GM06990 (cell line): ENCODE measurements at regions not wholly inside any gene's neighbourhood (a gene's known extent, or its start where the extent isn't known, plus 50 kb on each side); places are given as distances from the start of the nearest gene placed in this dataset.
A peak's percentile ranks its signal among the peaks of the same experiment; 100 is the strongest.

Source experiments
- DNase-seq: peaks from one replicate; pipeline ENCODE4 v3.0.0-alpha.2; 2011; ENCODE audit not compliant: insufficient read length; ENCODE audit errors: extremely low read depth
- H3K27me3 ChIP-seq: replicated peaks from 2 replicates; pipeline ENCODE4 v1.6.0; 2011; ENCODE audit warnings: low read length; ENCODE audit not compliant: control insufficient read depth, insufficient read depth
- H3K36me3 ChIP-seq: 2 replicates; pipeline ENCODE4 v1.5.1; 2011; ENCODE audit warnings: low read length; ENCODE audit not compliant: control insufficient read depth, insufficient read depth
- H3K4me3 ChIP-seq: replicated peaks from 2 replicates; pipeline ENCODE4 v1.5.1; 2011; ENCODE audit warnings: low read depth, mild to moderate bottlenecking, control low read depth, low read length
- CTCF ChIP-seq: IDR thresholded peaks from 2 replicates; pipeline ENCODE4 v1.5.1; 2011; ENCODE audit warnings: low read length, control low read depth, mild to moderate bottlenecking, inconsistent platforms; ENCODE audit not compliant: insufficient read depth, poor library complexity, severe bottlenecking

DNA sequence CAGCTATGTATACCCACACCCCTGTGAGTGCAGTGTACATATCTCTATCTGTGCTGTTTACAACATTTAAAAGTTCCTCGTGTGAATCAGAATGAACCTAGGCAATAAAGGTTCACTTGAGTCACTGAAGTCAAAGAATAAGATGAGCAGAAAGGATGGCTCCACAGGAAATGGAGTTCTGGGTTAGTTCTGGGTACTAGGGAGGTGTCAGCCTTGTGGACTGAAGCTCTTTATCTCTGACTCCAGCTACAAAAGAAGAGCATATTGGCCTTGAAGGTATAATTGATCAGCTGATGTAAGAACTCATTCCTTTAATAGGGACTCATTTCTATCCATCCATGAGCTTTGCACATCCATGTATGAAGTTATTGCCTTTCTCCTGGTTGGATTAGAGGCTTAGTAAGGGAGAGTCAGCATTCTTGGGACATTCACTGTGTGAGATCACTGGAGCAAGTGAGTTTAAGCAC is 73.9 kb upstream of the BACH2 start:
- no peaks in the 10 kb centered on the region for H3K36me3 ChIP-seq
- TF ChIP-seq CTCF = no peak
- no peaks in the 10 kb centered on the region for H3K27me3 ChIP-seq
- no peak overlapping the region for H3K4me3 ChIP-seq
- no peak for DNase-seq

DNA sequence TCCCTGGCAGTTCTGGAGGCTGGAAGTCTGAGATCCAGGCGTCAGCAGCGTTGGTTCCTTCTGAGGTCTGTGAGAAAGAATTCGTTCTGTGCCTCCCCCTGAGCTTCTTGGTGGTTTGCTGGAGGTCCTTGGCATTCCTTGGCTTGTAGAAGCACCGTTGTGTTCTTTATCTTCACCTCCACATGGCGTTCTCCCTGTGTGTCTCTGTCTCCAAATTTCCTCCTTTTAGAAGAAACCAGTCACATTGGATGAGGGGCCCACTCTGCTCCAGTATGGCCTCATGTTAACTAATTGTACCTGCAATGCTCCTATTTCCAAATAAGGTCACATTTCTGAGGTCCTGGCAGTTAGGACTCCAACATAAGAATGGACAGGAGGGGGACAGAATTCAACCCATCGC is 73.0 kb upstream of the BACH2 start:
- Histone ChIP-seq H3K4me3 (no peak overlapping the region), H3K36me3 (no peaks in the 10 kb centered on the region), H3K27me3 (no peaks in the 10 kb centered on the region)
- DNase-seq = no peak
- no peak for TF ChIP-seq CTCF

DNA sequence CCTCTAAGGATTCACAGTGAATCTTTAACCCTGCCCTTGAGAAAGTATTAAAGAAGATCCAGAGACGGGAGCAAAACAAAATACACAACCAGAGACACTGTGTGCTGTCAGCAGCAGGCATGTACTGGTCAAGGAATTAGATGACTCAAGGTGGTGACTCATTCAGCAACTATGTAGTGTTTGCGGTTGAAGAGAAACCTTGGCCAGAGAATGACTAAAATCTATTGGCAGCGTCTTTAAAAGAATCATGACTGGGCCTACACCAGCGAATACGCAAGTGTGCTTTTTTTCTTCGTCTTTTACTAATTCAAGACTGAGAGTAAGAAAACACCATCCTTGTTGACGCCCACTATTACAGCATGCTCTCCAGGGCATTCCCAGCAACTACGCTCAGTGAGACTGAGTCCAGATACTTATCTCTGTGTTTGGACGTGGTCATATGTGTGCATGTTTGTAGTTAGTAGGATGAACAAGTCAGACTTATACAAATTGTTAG is 72.4 kb upstream of the BACH2 start:
- no peak for TF ChIP-seq CTCF

DNA sequence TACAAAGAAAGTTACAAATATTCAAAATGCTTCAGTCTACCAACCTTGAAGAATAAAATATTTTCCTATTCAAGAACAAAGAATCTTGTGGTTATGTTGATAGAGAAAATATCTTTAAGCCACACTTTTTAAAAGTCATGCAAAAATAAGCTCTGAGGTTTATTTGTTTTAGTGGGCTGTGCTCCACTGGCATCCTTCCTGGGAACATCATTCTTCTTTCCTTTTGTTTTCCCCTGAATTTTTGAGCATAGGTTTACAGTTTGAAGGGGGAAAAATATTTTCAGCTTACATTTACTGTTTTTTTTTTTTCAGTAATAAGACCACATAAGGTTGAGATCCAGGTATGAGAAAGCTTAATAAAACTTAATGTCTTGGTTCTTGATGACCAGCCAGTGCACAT is 72.0 kb upstream of the BACH2 start:
- DNase-seq = no peak
- H3K27me3 ChIP-seq = 0 out of 2 replicates have a peak, but pooled peaks cover 1% of the 10 kb centered on the region
- H3K36me3 ChIP-seq = no peaks in the 10 kb centered on the region
- H3K4me3 ChIP-seq = no peak overlapping the region
- no peak for TF ChIP-seq CTCF

More for the DNA sequence above, 72.4 kb upstream of the BACH2 start:
- H3K4me3 ChIP-seq = no peak overlapping the region
- DNase-seq = peak; percentile 69
- no peaks in the 10 kb centered on the region for H3K36me3 ChIP-seq
- H3K27me3 ChIP-seq = 0 out of 2 replicates have a peak, but pooled peaks cover 1% of the 10 kb centered on the region

DNA sequence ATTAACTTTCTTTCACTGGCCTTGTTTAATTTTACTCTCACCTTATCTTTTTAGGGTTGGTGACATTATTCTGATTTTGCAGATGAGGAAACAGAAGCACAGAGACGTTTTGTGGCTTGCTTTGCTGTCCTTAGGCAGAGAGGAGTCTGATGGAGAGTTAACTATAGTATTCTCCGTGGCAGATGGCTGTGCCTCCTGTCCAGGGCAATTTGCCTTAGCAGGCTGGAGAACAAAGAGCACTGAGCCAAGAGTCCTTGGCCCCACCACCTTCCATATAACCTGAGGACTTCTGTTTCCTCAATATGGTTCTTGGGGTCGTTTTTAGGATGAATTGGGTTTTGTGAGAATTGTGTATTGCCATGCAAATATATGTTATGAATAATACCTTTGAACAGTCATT is 71.4 kb upstream of the BACH2 start:
- Histone ChIP-seq H3K27me3 (peaks cover 1% of the 10 kb centered on the region; the same call in 1 of the 2 replicates), H3K4me3 (no peak overlapping the region), H3K36me3 (no peaks in the 10 kb centered on the region)
- TF ChIP-seq CTCF = no peak
- no peak for DNase-seq
